ENCODE measurements at regions not wholly inside any gene's neighbourhood (a gene's known extent, or its start where the extent isn't known, plus 50 kb on each side); places are given as distances from the start of the nearest gene placed in this dataset.

- no peaks in the 10 kb centered on the region for H3K36me3 ChIP-seq
- TF ChIP-seq EZH2 (IDR thresholded peaks at IDR 0.05) (no peak), EZH2phosphoT487 (IDR thresholded peaks at IDR 0.05) (no peak)
- TF ChIP-seq, protein P1, sequence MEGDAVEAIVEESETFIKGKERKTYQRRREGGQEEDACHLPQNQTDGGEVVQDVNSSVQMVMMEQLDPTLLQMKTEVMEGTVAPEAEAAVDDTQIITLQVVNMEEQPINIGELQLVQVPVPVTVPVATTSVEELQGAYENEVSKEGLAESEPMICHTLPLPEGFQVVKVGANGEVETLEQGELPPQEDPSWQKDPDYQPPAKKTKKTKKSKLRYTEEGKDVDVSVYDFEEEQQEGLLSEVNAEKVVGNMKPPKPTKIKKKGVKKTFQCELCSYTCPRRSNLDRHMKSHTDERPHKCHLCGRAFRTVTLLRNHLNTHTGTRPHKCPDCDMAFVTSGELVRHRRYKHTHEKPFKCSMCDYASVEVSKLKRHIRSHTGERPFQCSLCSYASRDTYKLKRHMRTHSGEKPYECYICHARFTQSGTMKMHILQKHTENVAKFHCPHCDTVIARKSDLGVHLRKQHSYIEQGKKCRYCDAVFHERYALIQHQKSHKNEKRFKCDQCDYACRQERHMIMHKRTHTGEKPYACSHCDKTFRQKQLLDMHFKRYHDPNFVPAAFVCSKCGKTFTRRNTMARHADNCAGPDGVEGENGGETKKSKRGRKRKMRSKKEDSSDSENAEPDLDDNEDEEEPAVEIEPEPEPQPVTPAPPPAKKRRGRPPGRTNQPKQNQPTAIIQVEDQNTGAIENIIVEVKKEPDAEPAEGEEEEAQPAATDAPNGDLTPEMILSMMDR (IDR thresholded peaks at IDR 0.05), result no peak
- H3K9ac ChIP-seq, result no peak overlapping the region
- Mint-ChIP-seq H3K27ac (no peak overlapping the region), H3K4me3 (no peak overlapping the region), H3K27me3 (ENCODE audit: insufficient read depth, low read depth) (peaks cover 4% of the 10 kb centered on the region), H3K36me3 (no peaks in the 10 kb centered on the region), H3K9me3 (no peaks in the 10 kb centered on the region), H3K4me1 (peaks cover 17% of the 10 kb centered on the region)
- H4K20me1 ChIP-seq (ENCODE audit: low read depth), result no peaks in the 10 kb centered on the region
- no peaks in the 10 kb centered on the region for H3K4me1 ChIP-seq
- no peak overlapping the region for H3K4me2 ChIP-seq
- no peak for DNase-seq (ENCODE audit: low spot score)
- no peaks in the 10 kb centered on the region for H3K9me3 ChIP-seq (ENCODE audit: low read depth)
- H2AFZ ChIP-seq (replicated peaks), result no peak overlapping the region
- H3F3A ChIP-seq (ENCODE audit: low read depth), result no peaks in the 10 kb centered on the region
- H3K27ac ChIP-seq, result no peak overlapping the region
- H3K79me2 ChIP-seq (ENCODE audit: low read depth), result no peaks in the 10 kb centered on the region
- no peak overlapping the region for H3K4me3 ChIP-seq
- H3K27me3 ChIP-seq, result no peaks in the 10 kb centered on the region
Measured at GRCh38 chr17:14953405-14953804, 311.7 kb downstream of the PMP22 start.

GRCh38 chr17:14950686-14951085, 314.4 kb downstream of the PMP22 start:
- Mint-ChIP-seq H3K27me3 (ENCODE audit: insufficient read depth, low read depth) (peaks cover 2% of the 10 kb centered on the region), H3K4me3 (no peak overlapping the region)

DNA sequence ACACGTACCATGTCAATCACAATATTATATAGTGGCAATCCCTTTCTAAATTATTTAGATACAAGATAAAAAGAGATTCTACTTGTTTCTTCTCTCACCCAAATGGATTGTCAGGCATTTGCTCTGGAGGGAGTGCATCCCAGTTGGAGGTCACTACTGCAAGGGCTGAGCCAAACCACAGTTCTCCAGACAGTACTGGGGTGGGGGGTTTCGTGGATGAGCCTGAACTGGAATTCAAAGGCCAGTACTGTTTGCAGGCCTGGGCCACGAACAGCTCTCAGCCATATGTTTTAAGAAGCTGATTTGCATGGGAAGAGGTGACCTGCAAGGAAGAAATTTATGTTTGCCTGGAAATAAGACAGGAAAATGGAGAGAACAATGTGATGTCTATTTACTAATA, 314.9 kb downstream of the PMP22 start:
- H2AFZ ChIP-seq (replicated peaks), result peak overlapping the region; percentile 38
- no peaks in the 10 kb centered on the region for H3K4me1 ChIP-seq
- no peaks in the 10 kb centered on the region for H3F3A ChIP-seq (ENCODE audit: low read depth)
- H3K9ac ChIP-seq, result no peak overlapping the region
- no peaks in the 10 kb centered on the region for H3K9me3 ChIP-seq (ENCODE audit: low read depth)
- H3K27me3 ChIP-seq, result no peaks in the 10 kb centered on the region
- Mint-ChIP-seq H3K4me1 (peaks cover 17% of the 10 kb centered on the region), H3K27ac (no peak overlapping the region), H3K4me3 (no peak overlapping the region), H3K9me3 (no peaks in the 10 kb centered on the region), H3K36me3 (no peaks in the 10 kb centered on the region), H3K27me3 (ENCODE audit: insufficient read depth, low read depth) (peaks cover 2% of the 10 kb centered on the region)
- H3K4me3 ChIP-seq, result no peak overlapping the region
- no peak for DNase-seq (ENCODE audit: low spot score)
- TF ChIP-seq EZH2phosphoT487 (IDR thresholded peaks at IDR 0.05) (no peak), EZH2 (IDR thresholded peaks at IDR 0.05) (no peak)
- TF ChIP-seq, protein P1 (IDR thresholded peaks at IDR 0.05), result no peak
- no peaks in the 10 kb centered on the region for H3K79me2 ChIP-seq (ENCODE audit: low read depth)
- no peaks in the 10 kb centered on the region for H3K36me3 ChIP-seq
- no peaks in the 10 kb centered on the region for H4K20me1 ChIP-seq (ENCODE audit: low read depth)
- no peak overlapping the region for H3K27ac ChIP-seq
- no peak overlapping the region for H3K4me2 ChIP-seq

More at GRCh38 chr17:14950686-14951085, 314.4 kb downstream of the PMP22 start:
- no peaks in the 10 kb centered on the region for H3K4me1 ChIP-seq
- no peak overlapping the region for H2AFZ ChIP-seq (replicated peaks)
- no peaks in the 10 kb centered on the region for H3F3A ChIP-seq (ENCODE audit: low read depth)
- H3K9me3 Mint-ChIP-seq, result no peaks in the 10 kb centered on the region
- H3K4me1 Mint-ChIP-seq, result peaks cover 17% of the 10 kb centered on the region
- no peak overlapping the region for H3K9ac ChIP-seq
- no peaks in the 10 kb centered on the region for H3K79me2 ChIP-seq (ENCODE audit: low read depth)
- H3K27me3 ChIP-seq, result no peaks in the 10 kb centered on the region
- H3K27ac ChIP-seq, result no peak overlapping the region
- H3K36me3 Mint-ChIP-seq, result no peaks in the 10 kb centered on the region
- no peak overlapping the region for H3K4me2 ChIP-seq
- DNase-seq (ENCODE audit: low spot score), result no peak
- TF ChIP-seq EZH2 (IDR thresholded peaks at IDR 0.05) (no peak), EZH2phosphoT487 (IDR thresholded peaks at IDR 0.05) (no peak)
- TF ChIP-seq, protein P1 (IDR thresholded peaks at IDR 0.05), result no peak
- H3K36me3 ChIP-seq, result no peaks in the 10 kb centered on the region
- H3K4me3 ChIP-seq, result no peak overlapping the region
- no peaks in the 10 kb centered on the region for H3K9me3 ChIP-seq (ENCODE audit: low read depth)
- H4K20me1 ChIP-seq (ENCODE audit: low read depth), result no peaks in the 10 kb centered on the region
- no peak overlapping the region for H3K27ac Mint-ChIP-seq
